Neural crest cell (in vitro differentiated cells): ENCODE measurements at regions not wholly inside any gene's neighbourhood (a gene's known extent, or its start where the extent isn't known, plus 50 kb on each side); places are given as distances from the start of the nearest gene placed in this dataset.

Experiments
- DNase-seq: peaks from one replicate; pipeline ENCODE4 v3.0.0; 2021; ENCODE audit warnings: low read depth, mixed read lengths, low spot score
- H3K27ac Mint-ChIP-seq: one replicate; pipeline ENCODE4 v1.8.0; 2021; ENCODE audit warnings: mild to moderate bottlenecking, mixed read lengths; ENCODE audit not compliant: unreplicated experiment
- H3K27me3 Mint-ChIP-seq: 2 replicates; pipeline ENCODE4 v1.8.0; 2021; ENCODE audit warnings: low read depth, mild to moderate bottlenecking, mixed read lengths
- H3K36me3 Mint-ChIP-seq: 2 replicates; pipeline ENCODE4 v1.8.0; 2021; ENCODE audit warnings: low read depth, mild to moderate bottlenecking, mixed read lengths
- H3K4me1 Mint-ChIP-seq: 2 replicates; pipeline ENCODE4 v1.8.0; 2021; ENCODE audit warnings: mixed read lengths
- H3K4me3 Mint-ChIP-seq: one replicate; pipeline ENCODE4 v1.8.0; 2021; ENCODE audit warnings: mild to moderate bottlenecking, mixed read lengths
- H3K9me3 Mint-ChIP-seq: 2 replicates; pipeline ENCODE4 v1.8.0; 2021; ENCODE audit warnings: mixed read lengths
- TF ChIP-seq, protein P1 (sequence below): fragments of 200-600 bp; sonication (generic); conservative IDR thresholded peaks from 2 replicates; pipeline ENCODE4 v1.5.0; 2021; ENCODE audit warnings: antibody characterized with exemption, mild to moderate bottlenecking

DNA sequence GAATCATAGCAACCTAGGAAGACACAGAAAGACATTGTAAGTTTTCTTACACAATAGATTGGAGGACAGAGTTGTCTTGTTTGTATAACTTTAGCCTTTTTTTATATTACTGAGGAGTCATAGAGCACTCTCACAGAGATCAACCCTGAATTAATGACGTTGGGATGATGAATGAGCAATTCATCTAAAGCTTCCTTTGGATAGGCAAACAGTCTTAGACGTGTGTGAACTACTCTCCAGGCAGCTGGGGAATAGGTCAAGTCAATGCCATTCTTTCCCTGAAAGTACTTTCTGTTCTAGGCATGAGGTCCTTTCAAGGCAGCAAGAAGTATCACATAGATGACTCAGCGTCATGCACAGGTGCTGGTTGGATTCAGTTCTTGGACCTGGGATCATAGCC is 369.1 kb upstream of the NOVA1 start:
- Mint-ChIP-seq H3K4me1 (peaks cover 45% of the 10 kb centered on the region), H3K9me3 (peaks cover 9% of the 10 kb centered on the region), H3K27me3 (no peaks in the 10 kb centered on the region), H3K36me3 (peaks cover 5% of the 10 kb centered on the region), H3K27ac (peak overlapping the region; percentile 65), H3K4me3 (peak overlapping the region; percentile 22)
- DNase-seq: no peak
- TF ChIP-seq, protein P1, sequence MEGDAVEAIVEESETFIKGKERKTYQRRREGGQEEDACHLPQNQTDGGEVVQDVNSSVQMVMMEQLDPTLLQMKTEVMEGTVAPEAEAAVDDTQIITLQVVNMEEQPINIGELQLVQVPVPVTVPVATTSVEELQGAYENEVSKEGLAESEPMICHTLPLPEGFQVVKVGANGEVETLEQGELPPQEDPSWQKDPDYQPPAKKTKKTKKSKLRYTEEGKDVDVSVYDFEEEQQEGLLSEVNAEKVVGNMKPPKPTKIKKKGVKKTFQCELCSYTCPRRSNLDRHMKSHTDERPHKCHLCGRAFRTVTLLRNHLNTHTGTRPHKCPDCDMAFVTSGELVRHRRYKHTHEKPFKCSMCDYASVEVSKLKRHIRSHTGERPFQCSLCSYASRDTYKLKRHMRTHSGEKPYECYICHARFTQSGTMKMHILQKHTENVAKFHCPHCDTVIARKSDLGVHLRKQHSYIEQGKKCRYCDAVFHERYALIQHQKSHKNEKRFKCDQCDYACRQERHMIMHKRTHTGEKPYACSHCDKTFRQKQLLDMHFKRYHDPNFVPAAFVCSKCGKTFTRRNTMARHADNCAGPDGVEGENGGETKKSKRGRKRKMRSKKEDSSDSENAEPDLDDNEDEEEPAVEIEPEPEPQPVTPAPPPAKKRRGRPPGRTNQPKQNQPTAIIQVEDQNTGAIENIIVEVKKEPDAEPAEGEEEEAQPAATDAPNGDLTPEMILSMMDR: no peak

DNA sequence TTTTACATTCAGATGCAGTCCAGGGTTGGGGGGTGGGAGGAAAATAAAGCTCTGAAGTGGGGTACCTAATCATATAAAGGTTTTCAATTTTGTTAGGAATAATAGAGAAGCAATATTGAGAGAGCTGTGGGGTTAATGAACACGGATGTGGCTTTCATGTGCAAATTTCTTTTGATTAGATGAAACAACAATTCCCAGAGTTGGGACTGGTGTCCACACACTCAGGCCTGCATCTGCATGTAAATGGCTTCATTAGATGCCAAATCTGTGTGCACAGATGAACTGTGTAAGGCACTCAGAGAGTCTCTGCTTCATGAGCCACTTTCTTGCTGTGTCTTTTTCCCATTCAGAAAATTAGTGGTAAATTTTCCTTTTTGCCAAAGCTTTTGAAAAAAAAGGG is 377.1 kb upstream of the NOVA1 start:
- peaks cover 42% of the 10 kb centered on the region for H3K4me1 Mint-ChIP-seq
- H3K36me3 Mint-ChIP-seq: peaks cover 2% of the 10 kb centered on the region
- peak overlapping the region; percentile 50 for H3K4me3 Mint-ChIP-seq
- TF ChIP-seq, protein P1: no peak
- peak overlapping the region; percentile 90 for H3K27ac Mint-ChIP-seq
- H3K27me3 Mint-ChIP-seq: no peaks in the 10 kb centered on the region
- DNase-seq: no peak
- H3K9me3 Mint-ChIP-seq: peaks cover 7% of the 10 kb centered on the region

- Mint-ChIP-seq H3K4me1 (peaks cover 25% of the 10 kb centered on the region), H3K36me3 (no peaks in the 10 kb centered on the region), H3K4me3 (no peak overlapping the region), H3K9me3 (peaks cover 4% of the 10 kb centered on the region), H3K27me3 (no peaks in the 10 kb centered on the region), H3K27ac (no peak overlapping the region)
- TF ChIP-seq, protein P1: no peak
- no peak for DNase-seq
These were observed 384.2 kb upstream of the NOVA1 start for GRCh38 chr14:26982071-26982470.

DNA sequence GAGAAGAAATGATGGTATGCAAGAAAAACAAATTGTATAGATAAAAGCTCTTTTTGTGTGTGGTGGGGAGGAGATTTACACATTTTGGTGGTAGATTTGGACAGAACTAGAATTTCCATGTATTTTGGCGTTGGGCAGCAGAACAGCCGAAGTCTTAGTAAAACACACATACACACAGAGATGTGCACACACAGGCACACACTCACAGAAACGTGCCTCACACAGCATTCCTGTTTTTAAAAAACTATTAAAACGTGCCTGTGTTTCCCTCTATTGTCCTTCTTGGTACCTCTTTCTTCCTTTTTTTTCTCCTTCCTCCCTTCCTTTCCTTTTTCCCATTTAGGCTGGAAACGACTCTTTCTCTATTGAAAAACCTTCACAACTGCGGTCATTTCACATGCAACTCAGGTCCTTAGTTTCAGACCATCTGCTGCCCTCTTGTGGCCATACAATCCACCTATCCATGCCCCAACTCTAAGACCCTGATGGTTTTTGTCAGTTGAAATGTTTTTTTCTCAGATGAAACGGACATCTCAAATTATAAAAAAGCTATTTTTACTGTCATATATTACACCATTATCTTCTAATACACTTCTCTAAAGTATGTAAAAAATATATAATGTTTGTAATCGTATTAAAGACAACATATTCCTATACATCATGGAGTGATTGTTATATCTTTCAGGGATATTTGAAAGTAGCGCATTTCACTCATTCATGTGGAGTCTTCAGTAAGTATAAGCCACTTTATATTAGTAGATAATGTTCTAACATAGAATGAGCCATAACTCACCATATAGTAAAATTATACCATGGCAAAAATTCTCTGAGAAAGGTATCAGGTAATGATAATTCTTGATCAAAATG is 386.7 kb upstream of the NOVA1 start:
- DNase-seq: peak; percentile 78
- Mint-ChIP-seq H3K4me3 (no peak overlapping the region), H3K27ac (peak overlapping the region; percentile 6), H3K9me3 (peaks cover 2% of the 10 kb centered on the region), H3K36me3 (no peaks in the 10 kb centered on the region), H3K4me1 (peaks cover 30% of the 10 kb centered on the region), H3K27me3 (no peaks in the 10 kb centered on the region)
- TF ChIP-seq, protein P1: peak; percentile 88

- no peak for DNase-seq
- H3K9me3 Mint-ChIP-seq: peaks cover 5% of the 10 kb centered on the region
- no peaks in the 10 kb centered on the region for H3K36me3 Mint-ChIP-seq
- no peaks in the 10 kb centered on the region for H3K27me3 Mint-ChIP-seq
- TF ChIP-seq, protein P1: no peak
- H3K27ac Mint-ChIP-seq: no peak overlapping the region
- H3K4me1 Mint-ChIP-seq: peaks cover 21% of the 10 kb centered on the region
- H3K4me3 Mint-ChIP-seq: no peak overlapping the region
These were observed 390.0 kb upstream of the NOVA1 start for GRCh38 chr14:26987744-26988363.
